ENCODE measurements at regions not wholly inside any gene's neighbourhood (a gene's known extent, or its start where the extent isn't known, plus 50 kb on each side); places are given as distances from the start of the nearest gene placed in this dataset.

DNA sequence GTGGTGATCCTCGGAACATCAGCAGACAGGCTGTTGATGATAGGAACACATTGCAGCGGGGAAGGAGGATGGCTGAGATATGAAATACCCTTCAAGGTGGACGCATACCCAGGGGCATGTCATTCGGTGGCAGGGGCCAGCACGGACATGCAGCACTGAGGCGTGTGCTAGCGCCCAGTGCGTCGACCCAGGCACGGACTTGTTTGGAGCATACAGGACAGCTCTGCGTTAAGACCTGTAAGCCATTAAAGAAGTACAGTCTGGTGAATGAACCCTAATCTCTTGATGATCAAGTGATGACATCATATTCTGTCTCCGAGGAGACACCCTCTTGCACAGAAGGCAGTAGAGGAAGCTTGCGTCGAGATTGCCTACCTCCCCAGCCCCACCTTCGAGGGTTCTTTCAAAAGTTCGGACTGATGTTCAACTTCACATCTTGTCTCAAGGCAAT, 63.6 kb upstream of the KIF26B start (continued):
- TF ChIP-seq, protein P1, sequence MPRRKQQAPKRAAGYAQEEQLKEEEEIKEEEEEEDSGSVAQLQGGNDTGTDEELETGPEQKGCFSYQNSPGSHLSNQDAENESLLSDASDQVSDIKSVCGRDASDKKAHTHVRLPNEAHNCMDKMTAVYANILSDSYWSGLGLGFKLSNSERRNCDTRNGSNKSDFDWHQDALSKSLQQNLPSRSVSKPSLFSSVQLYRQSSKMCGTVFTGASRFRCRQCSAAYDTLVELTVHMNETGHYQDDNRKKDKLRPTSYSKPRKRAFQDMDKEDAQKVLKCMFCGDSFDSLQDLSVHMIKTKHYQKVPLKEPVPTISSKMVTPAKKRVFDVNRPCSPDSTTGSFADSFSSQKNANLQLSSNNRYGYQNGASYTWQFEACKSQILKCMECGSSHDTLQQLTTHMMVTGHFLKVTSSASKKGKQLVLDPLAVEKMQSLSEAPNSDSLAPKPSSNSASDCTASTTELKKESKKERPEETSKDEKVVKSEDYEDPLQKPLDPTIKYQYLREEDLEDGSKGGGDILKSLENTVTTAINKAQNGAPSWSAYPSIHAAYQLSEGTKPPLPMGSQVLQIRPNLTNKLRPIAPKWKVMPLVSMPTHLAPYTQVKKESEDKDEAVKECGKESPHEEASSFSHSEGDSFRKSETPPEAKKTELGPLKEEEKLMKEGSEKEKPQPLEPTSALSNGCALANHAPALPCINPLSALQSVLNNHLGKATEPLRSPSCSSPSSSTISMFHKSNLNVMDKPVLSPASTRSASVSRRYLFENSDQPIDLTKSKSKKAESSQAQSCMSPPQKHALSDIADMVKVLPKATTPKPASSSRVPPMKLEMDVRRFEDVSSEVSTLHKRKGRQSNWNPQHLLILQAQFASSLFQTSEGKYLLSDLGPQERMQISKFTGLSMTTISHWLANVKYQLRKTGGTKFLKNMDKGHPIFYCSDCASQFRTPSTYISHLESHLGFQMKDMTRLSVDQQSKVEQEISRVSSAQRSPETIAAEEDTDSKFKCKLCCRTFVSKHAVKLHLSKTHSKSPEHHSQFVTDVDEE (CRISPR knock-in tag; IDR thresholded peaks at IDR 0.05), result no peak
- TF ChIP-seq SNAI2 (CRISPR knock-in tag; IDR thresholded peaks at IDR 0.05) (no peak), ZNF8 (CRISPR knock-in tag; IDR thresholded peaks at IDR 0.05) (no peak)

GRCh38 chr1:245090491-245091090, 64.2 kb upstream of the KIF26B start:
- ATAC-seq, result no peak
- TF ChIP-seq ZNF8 (CRISPR knock-in tag; IDR thresholded peaks at IDR 0.05) (no peak), ZNF565 (CRISPR knock-in tag; conservative IDR thresholded peaks at IDR 0.05; ENCODE audit: low read depth) (no peak), CSDC2 (CRISPR knock-in tag; IDR thresholded peaks at IDR 0.05) (no peak), ESRRG (CRISPR knock-in tag; IDR thresholded peaks at IDR 0.05) (no peak), TCF4 (CRISPR knock-in tag; IDR thresholded peaks at IDR 0.05; ENCODE audit: borderline replicate concordance) (no peak), ZFP30 (CRISPR knock-in tag; IDR thresholded peaks at IDR 0.05) (no peak), POU6F1 (CRISPR knock-in tag; IDR thresholded peaks at IDR 0.05; ENCODE audit: borderline replicate concordance, low read depth) (no peak), RARB (CRISPR knock-in tag; IDR thresholded peaks at IDR 0.05) (no peak), PPARA (CRISPR knock-in tag; IDR thresholded peaks at IDR 0.05; ENCODE audit: borderline replicate concordance) (no peak)
- TF ChIP-seq, protein P2, sequence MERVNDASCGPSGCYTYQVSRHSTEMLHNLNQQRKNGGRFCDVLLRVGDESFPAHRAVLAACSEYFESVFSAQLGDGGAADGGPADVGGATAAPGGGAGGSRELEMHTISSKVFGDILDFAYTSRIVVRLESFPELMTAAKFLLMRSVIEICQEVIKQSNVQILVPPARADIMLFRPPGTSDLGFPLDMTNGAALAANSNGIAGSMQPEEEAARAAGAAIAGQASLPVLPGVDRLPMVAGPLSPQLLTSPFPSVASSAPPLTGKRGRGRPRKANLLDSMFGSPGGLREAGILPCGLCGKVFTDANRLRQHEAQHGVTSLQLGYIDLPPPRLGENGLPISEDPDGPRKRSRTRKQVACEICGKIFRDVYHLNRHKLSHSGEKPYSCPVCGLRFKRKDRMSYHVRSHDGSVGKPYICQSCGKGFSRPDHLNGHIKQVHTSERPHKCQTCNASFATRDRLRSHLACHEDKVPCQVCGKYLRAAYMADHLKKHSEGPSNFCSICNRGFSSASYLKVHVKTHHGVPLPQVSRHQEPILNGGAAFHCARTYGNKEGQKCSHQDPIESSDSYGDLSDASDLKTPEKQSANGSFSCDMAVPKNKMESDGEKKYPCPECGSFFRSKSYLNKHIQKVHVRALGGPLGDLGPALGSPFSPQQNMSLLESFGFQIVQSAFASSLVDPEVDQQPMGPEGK (CRISPR knock-in tag; IDR thresholded peaks at IDR 0.05; ENCODE audit: borderline replicate concordance), result no peak

DNA sequence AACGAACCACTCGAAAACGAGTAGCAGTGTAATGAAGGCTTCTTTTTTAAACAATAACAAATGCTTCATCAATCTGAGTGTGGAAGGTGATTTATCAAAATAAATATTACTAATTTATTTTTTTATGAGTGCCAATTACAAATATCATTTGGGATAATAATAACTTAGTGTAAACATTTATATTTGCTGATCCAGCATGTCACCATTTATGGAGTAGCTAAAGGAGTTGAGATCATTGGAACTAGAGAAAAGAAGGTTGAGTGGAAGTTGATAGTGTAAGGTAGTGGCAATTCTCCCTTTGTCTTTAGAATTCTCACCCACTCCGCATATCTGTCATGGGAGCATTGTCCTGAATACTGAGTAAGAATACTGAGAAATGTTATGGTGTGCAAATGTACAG, 67.1 kb upstream of the KIF26B start:
- no peak for ATAC-seq
- TF ChIP-seq CSRNP3 (CRISPR knock-in tag; IDR thresholded peaks at IDR 0.05), result no peak
- TF ChIP-seq POU6F1 (CRISPR knock-in tag; IDR thresholded peaks at IDR 0.05; ENCODE audit: borderline replicate concordance, low read depth), result no peak
- TF ChIP-seq ISL1 (CRISPR knock-in tag; IDR thresholded peaks at IDR 0.05), result no peak
- TF ChIP-seq PPARA (CRISPR knock-in tag; IDR thresholded peaks at IDR 0.05; ENCODE audit: borderline replicate concordance), result no peak
- TF ChIP-seq, protein P1 (CRISPR knock-in tag; IDR thresholded peaks at IDR 0.05), result no peak
- no peak for TF ChIP-seq BACH2 (CRISPR knock-in tag; IDR thresholded peaks at IDR 0.05; ENCODE audit: borderline replicate concordance)
- TF ChIP-seq ZFP30 (CRISPR knock-in tag; IDR thresholded peaks at IDR 0.05), result no peak
- no peak for TF ChIP-seq ZNF8 (CRISPR knock-in tag; IDR thresholded peaks at IDR 0.05)
- TF ChIP-seq, protein P2 (CRISPR knock-in tag; IDR thresholded peaks at IDR 0.05; ENCODE audit: borderline replicate concordance), result no peak
- TF ChIP-seq ZNF565 (CRISPR knock-in tag; conservative IDR thresholded peaks at IDR 0.05; ENCODE audit: low read depth), result no peak
- no peak for TF ChIP-seq TOX (CRISPR knock-in tag; IDR thresholded peaks at IDR 0.05; ENCODE audit: borderline replicate concordance)
- TF ChIP-seq CSDC2 (CRISPR knock-in tag; IDR thresholded peaks at IDR 0.05), result no peak

All from SK-N-SH treated with all-trans-retinoic acid at 6 μM for 48 hours (cell line).